Endothelial cell (in vitro differentiated cells): ENCODE measurements at regions not wholly inside any gene's neighbourhood (a gene's known extent, or its start where the extent isn't known, plus 50 kb on each side); places are given as distances from the start of the nearest gene placed in this dataset.

ENCODE experiments used
- DNase-seq: peaks from one replicate; pipeline ENCODE4 v3.0.0; 2021; ENCODE audit warnings: low spot score
- H3K27ac Mint-ChIP-seq: one replicate; pipeline ENCODE4 v1.8.0; 2021; ENCODE audit warnings: mixed read lengths, inconsistent platforms; ENCODE audit not compliant: unreplicated experiment
- H3K27me3 Mint-ChIP-seq: one replicate; pipeline ENCODE4 v1.8.0; 2021; ENCODE audit warnings: mild to moderate bottlenecking, moderate library complexity, mixed read lengths, inconsistent platforms; ENCODE audit not compliant: unreplicated experiment
- H3K36me3 Mint-ChIP-seq: one replicate; pipeline ENCODE4 v1.8.0; 2021; ENCODE audit warnings: mild to moderate bottlenecking, low read depth, mixed read lengths, inconsistent platforms; ENCODE audit not compliant: unreplicated experiment
- H3K4me1 Mint-ChIP-seq: one replicate; pipeline ENCODE4 v1.8.0; 2021; ENCODE audit warnings: mild to moderate bottlenecking, mixed read lengths, inconsistent platforms; ENCODE audit not compliant: unreplicated experiment
- H3K4me3 Mint-ChIP-seq: one replicate; pipeline ENCODE4 v1.8.0; 2021; ENCODE audit warnings: mild to moderate bottlenecking, mixed read lengths, inconsistent platforms; ENCODE audit not compliant: unreplicated experiment
- H3K9me3 Mint-ChIP-seq: one replicate; pipeline ENCODE4 v1.8.0; 2021; ENCODE audit warnings: mixed read lengths, inconsistent platforms; ENCODE audit not compliant: unreplicated experiment
- TF ChIP-seq, protein P1 (sequence below): fragments of 200-600 bp; sonication (generic); IDR thresholded peaks from one replicate; pipeline ENCODE4 v1.5.0; 2021; ENCODE audit warnings: antibody characterized with exemption; ENCODE audit not compliant: unreplicated experiment

DNA sequence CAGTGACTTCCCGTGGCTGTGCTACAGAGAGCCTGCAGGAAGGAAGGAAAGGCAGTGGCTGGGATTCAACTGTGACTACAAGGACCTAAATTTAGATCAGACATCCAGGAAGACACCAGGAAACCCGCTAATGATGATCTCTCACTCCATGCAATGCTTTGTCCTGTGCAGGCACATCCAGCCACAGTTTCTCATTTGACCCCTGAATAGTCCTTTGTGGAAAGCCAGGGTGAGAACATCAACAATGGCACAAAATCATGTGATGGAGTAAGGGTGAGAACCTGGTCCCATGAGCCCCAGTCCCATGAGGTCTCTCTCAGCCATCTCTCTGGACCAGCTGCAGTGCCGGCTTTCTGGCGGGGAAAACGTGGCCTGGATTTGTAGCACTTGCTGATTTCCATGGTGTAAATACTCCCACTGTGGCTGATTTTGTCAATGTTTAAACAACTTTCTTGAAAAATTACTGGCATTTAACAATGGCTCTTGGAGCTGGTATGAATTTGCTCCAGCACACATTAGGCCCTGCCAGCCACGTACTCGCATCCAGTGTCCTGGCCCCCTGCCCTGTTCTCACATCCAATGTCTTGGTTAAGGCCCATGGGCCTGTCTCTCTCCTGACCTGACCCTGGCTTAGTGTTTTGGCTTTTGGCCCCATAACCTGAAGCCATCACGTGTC, 159.0 kb upstream of the HAAO start:
- no peaks in the 10 kb centered on the region for H3K9me3 Mint-ChIP-seq
- no peak for DNase-seq
- peak overlapping the region; percentile 85 for H3K27ac Mint-ChIP-seq
- H3K36me3 Mint-ChIP-seq = peaks cover 3% of the 10 kb centered on the region
- H3K4me3 Mint-ChIP-seq = peak overlapping the region; percentile 78
- TF ChIP-seq, protein P1, sequence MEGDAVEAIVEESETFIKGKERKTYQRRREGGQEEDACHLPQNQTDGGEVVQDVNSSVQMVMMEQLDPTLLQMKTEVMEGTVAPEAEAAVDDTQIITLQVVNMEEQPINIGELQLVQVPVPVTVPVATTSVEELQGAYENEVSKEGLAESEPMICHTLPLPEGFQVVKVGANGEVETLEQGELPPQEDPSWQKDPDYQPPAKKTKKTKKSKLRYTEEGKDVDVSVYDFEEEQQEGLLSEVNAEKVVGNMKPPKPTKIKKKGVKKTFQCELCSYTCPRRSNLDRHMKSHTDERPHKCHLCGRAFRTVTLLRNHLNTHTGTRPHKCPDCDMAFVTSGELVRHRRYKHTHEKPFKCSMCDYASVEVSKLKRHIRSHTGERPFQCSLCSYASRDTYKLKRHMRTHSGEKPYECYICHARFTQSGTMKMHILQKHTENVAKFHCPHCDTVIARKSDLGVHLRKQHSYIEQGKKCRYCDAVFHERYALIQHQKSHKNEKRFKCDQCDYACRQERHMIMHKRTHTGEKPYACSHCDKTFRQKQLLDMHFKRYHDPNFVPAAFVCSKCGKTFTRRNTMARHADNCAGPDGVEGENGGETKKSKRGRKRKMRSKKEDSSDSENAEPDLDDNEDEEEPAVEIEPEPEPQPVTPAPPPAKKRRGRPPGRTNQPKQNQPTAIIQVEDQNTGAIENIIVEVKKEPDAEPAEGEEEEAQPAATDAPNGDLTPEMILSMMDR = no peak
- H3K27me3 Mint-ChIP-seq = peaks cover 12% of the 10 kb centered on the region
- peaks cover 55% of the 10 kb centered on the region for H3K4me1 Mint-ChIP-seq

DNA sequence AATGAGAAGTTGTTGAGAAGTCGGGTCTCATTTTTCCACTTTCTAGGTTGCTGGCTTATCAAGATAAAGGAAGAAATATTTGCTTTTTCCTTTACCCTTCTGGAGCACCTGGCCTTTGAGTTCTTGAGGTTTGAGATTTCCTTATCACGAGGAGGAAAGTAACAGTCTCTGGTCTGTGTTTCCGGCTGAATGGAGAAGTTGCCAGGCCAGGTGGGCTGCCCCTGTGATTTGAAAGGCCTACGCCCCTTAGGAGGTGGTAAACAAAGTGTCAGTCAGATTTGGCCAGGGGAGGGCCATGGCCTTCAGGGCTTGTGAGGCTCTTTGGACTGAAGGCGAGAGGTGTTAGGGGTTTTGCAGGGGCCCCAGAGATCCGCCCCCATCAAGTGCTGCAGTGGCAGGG, 156.7 kb upstream of the HAAO start:
- peaks cover 10% of the 10 kb centered on the region for H3K27me3 Mint-ChIP-seq
- DNase-seq = no peak
- no peak overlapping the region for H3K4me3 Mint-ChIP-seq
- no peaks in the 10 kb centered on the region for H3K36me3 Mint-ChIP-seq
- peaks cover 39% of the 10 kb centered on the region for H3K4me1 Mint-ChIP-seq
- H3K9me3 Mint-ChIP-seq = no peaks in the 10 kb centered on the region
- TF ChIP-seq, protein P1 = no peak
- H3K27ac Mint-ChIP-seq = no peak overlapping the region

DNA sequence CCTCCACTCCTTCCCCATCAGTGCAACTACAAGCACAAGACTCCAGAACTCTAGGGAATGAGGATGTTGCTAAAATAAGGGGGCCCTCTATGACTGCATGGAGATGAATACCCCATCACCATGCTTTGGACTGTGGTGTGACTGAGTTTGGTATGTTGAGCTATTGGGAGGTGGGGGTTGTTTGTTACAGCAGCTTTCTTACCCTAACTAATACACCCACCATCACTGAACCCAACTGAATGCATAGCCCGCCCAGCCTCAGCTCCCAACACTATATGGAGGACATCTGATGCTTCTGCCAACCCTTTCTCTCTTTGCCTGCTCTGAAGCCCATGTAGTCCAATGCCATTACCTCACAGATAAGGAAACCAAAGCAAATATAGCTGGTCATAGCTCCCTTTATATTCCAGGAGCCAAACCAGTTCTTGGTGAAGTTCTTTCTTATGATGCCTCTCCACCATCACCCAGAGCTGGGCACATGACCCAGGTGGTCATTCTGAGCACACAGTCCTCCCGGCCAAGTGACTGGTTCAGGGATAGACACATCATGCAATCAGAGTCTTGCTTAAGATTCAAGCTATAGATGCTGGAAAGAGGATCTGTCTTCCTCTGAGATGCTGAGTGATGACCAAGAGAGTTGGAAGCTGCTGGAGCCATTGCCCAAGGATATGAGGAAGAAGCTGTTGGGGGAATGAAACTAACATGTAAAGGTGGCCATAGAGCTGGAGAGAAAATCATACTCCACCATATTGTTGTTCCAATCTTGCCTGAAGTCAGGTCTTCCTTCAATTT, 155.6 kb upstream of the HAAO start:
- Mint-ChIP-seq H3K4me1 (peaks cover 36% of the 10 kb centered on the region), H3K36me3 (no peaks in the 10 kb centered on the region), H3K27me3 (peaks cover 10% of the 10 kb centered on the region), H3K4me3 (no peak overlapping the region), H3K27ac (no peak overlapping the region), H3K9me3 (no peaks in the 10 kb centered on the region)
- DNase-seq = no peak
- TF ChIP-seq, protein P1 = no peak

DNA sequence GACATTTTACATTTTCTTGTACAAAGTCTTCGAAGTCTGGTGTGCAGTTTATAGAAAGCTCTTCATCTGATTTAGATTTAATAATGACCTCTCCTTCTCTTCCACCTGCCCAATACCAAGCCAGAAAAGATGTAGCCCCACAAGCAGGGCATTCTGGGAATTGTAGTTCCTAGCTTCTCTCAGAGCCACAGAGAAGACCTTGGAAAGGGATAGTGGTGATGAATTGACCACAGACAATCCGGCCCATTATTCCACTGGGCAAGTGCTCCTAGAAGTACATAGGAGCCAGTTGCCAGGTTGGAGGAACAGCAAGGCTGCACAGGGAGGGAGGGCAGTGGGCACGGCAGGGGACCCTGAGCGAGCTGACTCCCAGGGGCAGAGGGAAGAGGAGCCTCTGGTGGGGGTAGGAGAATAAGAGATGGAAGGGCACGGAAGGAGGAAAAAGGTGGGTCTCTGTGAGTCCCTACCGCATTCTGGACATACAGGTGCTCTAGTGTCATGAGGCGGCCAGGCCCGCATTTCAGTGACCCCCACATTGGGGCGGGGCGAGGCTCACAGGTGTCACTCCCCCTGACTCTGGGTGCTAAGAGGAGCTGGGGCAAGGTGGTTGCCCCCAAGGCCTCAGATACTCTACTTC, 152.5 kb upstream of the HAAO start:
- TF ChIP-seq, protein P1 = no peak
- peaks cover 13% of the 10 kb centered on the region for H3K4me1 Mint-ChIP-seq
- H3K36me3 Mint-ChIP-seq = no peaks in the 10 kb centered on the region
- H3K9me3 Mint-ChIP-seq = no peaks in the 10 kb centered on the region
- H3K27me3 Mint-ChIP-seq = peaks cover 6% of the 10 kb centered on the region
- no peak overlapping the region for H3K4me3 Mint-ChIP-seq
- DNase-seq = no peak
- H3K27ac Mint-ChIP-seq = no peak overlapping the region
